CD4-positive, alpha-beta T cell (primary cell): ENCODE measurements at regions not wholly inside any gene's neighbourhood (a gene's known extent, or its start where the extent isn't known, plus 50 kb on each side); places are given as distances from the start of the nearest gene placed in this dataset.
"Not testable (repeated sequence)": the region's sequence is repeated elsewhere in the genome, so short reads cannot be mapped to it uniquely, and the experiment has no call there.

Source experiments
- ATAC-seq: fragments of 200-7000 bp; cut with Tn5 transposase; one replicate; pipeline ENCODE4 v1.10.0; 2022; ENCODE audit warnings: mild to moderate bottlenecking; ENCODE audit not compliant: poor library complexity
- CTCF ChIA-PET: fragments of 350-600 bp; sonication (Branson Sonifier 250); formaldehyde crosslinking; loops from one replicate; lab custom pipeline; 2021; ENCODE audit warnings: antibody characterized with exemption, inconsistent platforms; lab: Charles Lee
- POLR2A ChIA-PET: fragments of 350-600 bp; sonication (Branson Sonifier 250); formaldehyde crosslinking; loops from one replicate; lab custom pipeline; 2021; ENCODE audit warnings: antibody characterized with exemption, inconsistent platforms; lab: Charles Lee
- DNase-seq, 14 experiments: peaks; one replicate each; pipeline ENCODE4 v3.0.0-alpha.2; 2013 to 2020; ENCODE audit warnings: mixed read lengths in 2 of 14
- H3K27ac ChIP-seq, 2 donors: one replicate each; pipeline versions ENCODE4 v1.5.1 to v1.7.0; 2013; ENCODE audit warnings: low read length in 2 of 2, low read depth in 1 of 2, mild to moderate bottlenecking in 1 of 2
- H3K27me3 ChIP-seq, 2 experiments: 1 replicate in 1 of 2; 2 replicates in 1 of 2; pipeline versions ENCODE4 v1.6.1 to v1.7.0; 2013; ENCODE audit warnings: low read length in 2 of 2, control low read depth in 1 of 2, mild to moderate bottlenecking in 1 of 2, moderate library complexity in 1 of 2; ENCODE audit not compliant: insufficient read depth in 2 of 2, control insufficient read depth in 1 of 2
- H3K36me3 ChIP-seq: one replicate; pipeline ENCODE4 v1.6.1; 2013; ENCODE audit warnings: low read length, control low read depth; ENCODE audit not compliant: insufficient read depth
- H3K4me1 ChIP-seq: one replicate; pipeline ENCODE4 v1.6.1; 2013; ENCODE audit warnings: low read length, control low read depth; ENCODE audit not compliant: insufficient read depth
- H3K4me3 ChIP-seq: one replicate; pipeline ENCODE4 v1.5.1; 2013; ENCODE audit warnings: mild to moderate bottlenecking, low read length, moderate library complexity
- H3K9me3 ChIP-seq, 2 experiments: 1 replicate in 1 of 2; 2 replicates in 1 of 2; pipeline versions ENCODE4 v1.6.1 to v1.7.0; 2013; ENCODE audit warnings: low read length in 2 of 2, mild to moderate bottlenecking in 2 of 2, control low read depth in 1 of 2, moderate library complexity in 1 of 2; ENCODE audit not compliant: control insufficient read depth in 1 of 2, insufficient read depth in 1 of 2
- H3K27ac Mint-ChIP-seq: one replicate; pipeline ENCODE4 v1.8.0; 2020; ENCODE audit warnings: mixed read lengths
- H3K27me3 Mint-ChIP-seq: one replicate; pipeline ENCODE4 v1.8.0; 2021; ENCODE audit warnings: mixed read lengths
- H3K36me3 Mint-ChIP-seq: one replicate; pipeline ENCODE4 v1.8.0; 2021; ENCODE audit warnings: low read depth, mixed read lengths
- H3K4me1 Mint-ChIP-seq: one replicate; pipeline ENCODE4 v1.8.0; 2021; ENCODE audit warnings: low read depth, mixed read lengths
- H3K4me3 Mint-ChIP-seq: one replicate; pipeline ENCODE4 v1.8.0; 2020; ENCODE audit warnings: mild to moderate bottlenecking, mixed read lengths
- H3K9me3 Mint-ChIP-seq: one replicate; pipeline ENCODE4 v1.8.0; 2020; ENCODE audit warnings: mixed read lengths
- CTCF ChIP-seq: fragments of 200-600 bp; IDR thresholded peaks from one replicate; pipeline ENCODE4 v1.8.0; 2022; ENCODE audit warnings: antibody characterized with exemption, mild to moderate bottlenecking
- intact Hi-C, 2 experiments: fragments of 100-400 bp; cut with DNase I in 1 of 2; cut with micrococcal nuclease in 1 of 2; formaldehyde crosslinking; loops; one replicate each; pipeline versions ENCODE4 v1.15.1 to v1.9.0; 2023 to 2025; cut with DNase I, micrococcal nuclease

- Mint-ChIP-seq H3K27ac (no peak overlapping the region), H3K27me3 (no peaks in the 10 kb centered on the region), H3K9me3 (no peaks in the 10 kb centered on the region), H3K4me3 (no peak overlapping the region), H3K36me3 (no peaks in the 10 kb centered on the region), H3K4me1 (no peaks in the 10 kb centered on the region)
- Histone ChIP-seq H3K36me3 (no peaks in the 10 kb centered on the region), H3K27ac (no peak overlapping the region), H3K4me1 (no peaks in the 10 kb centered on the region), H3K27me3 (no peaks in the 10 kb centered on the region), H3K9me3 (no peaks in the 10 kb centered on the region), H3K4me3 (no peak overlapping the region)
- no peak for ATAC-seq
- CTCF ChIA-PET, result no interaction called here
- DNase-seq, result no peak
- TF ChIP-seq CTCF, result no peak
- intact Hi-C loops, result no loop called here
- POLR2A ChIA-PET, result no interaction called here
These were observed 100.0 kb upstream of the RAB4A start for GRCh38 chr1:229170778-229171505.

- POLR2A ChIA-PET, result no interaction called here
- Mint-ChIP-seq H3K36me3 (no peaks in the 10 kb centered on the region), H3K4me3 (no peak overlapping the region), H3K4me1 (no peaks in the 10 kb centered on the region), H3K27ac (no peak overlapping the region), H3K9me3 (no peaks in the 10 kb centered on the region), H3K27me3 (no peaks in the 10 kb centered on the region)
- Histone ChIP-seq H3K4me1 (no peaks in the 10 kb centered on the region), H3K4me3 (no peak overlapping the region), H3K27ac (no peak overlapping the region), H3K36me3 (no peaks in the 10 kb centered on the region), H3K27me3 (no peaks in the 10 kb centered on the region), H3K9me3 (no peaks in the 10 kb centered on the region)
- intact Hi-C loops, result no loop called here
- TF ChIP-seq CTCF, result no peak
- ATAC-seq (no peak), DNase-seq (no peak)
- CTCF ChIA-PET, result no interaction called here
These were observed 99.0 kb upstream of the RAB4A start for GRCh38 chr1:229171934-229172333.

GRCh38 chr1:229173491-229174476 is 97.1 kb upstream of the RAB4A start:
- H3K9me3 ChIP-seq, H3K4me3 ChIP-seq, CTCF ChIA-PET, H3K9me3 Mint-ChIP-seq, DNase-seq, H3K4me1 Mint-ChIP-seq, ATAC-seq, intact Hi-C loops, H3K4me1 ChIP-seq, H3K4me3 Mint-ChIP-seq, H3K27ac ChIP-seq, H3K36me3 Mint-ChIP-seq, H3K27me3 Mint-ChIP-seq, H3K36me3 ChIP-seq, H3K27ac Mint-ChIP-seq, POLR2A ChIA-PET, H3K27me3 ChIP-seq: not testable (repeated sequence)

- H3K27ac Mint-ChIP-seq, DNase-seq, H3K9me3 ChIP-seq, POLR2A ChIA-PET, H3K36me3 ChIP-seq, H3K9me3 Mint-ChIP-seq, H3K36me3 Mint-ChIP-seq, CTCF ChIA-PET, ATAC-seq, H3K4me3 Mint-ChIP-seq, H3K27me3 ChIP-seq, H3K4me1 ChIP-seq, H3K27ac ChIP-seq, H3K27me3 Mint-ChIP-seq, H3K4me3 ChIP-seq, intact Hi-C loops, H3K4me1 Mint-ChIP-seq: not testable (repeated sequence)
These were observed 95.6 kb upstream of the RAB4A start for GRCh38 chr1:229175297-229175696.

GRCh38 chr1:229176457-229176856 is 94.5 kb upstream of the RAB4A start:
- intact Hi-C loops, H3K27ac Mint-ChIP-seq: not testable (repeated sequence)

More at GRCh38 chr1:229176457-229176856, 94.5 kb upstream of the RAB4A start:
- H3K9me3 ChIP-seq, H3K4me3 ChIP-seq, H3K4me1 ChIP-seq, H3K4me1 Mint-ChIP-seq, POLR2A ChIA-PET, H3K36me3 ChIP-seq, H3K27ac ChIP-seq, H3K27me3 ChIP-seq, H3K27me3 Mint-ChIP-seq, ATAC-seq, DNase-seq, CTCF ChIA-PET, H3K36me3 Mint-ChIP-seq, H3K9me3 Mint-ChIP-seq, H3K4me3 Mint-ChIP-seq: not testable (repeated sequence)
